ENCODE measurements at regions not wholly inside any gene's neighbourhood (a gene's known extent, or its start where the extent isn't known, plus 50 kb on each side); places are given as distances from the start of the nearest gene placed in this dataset.

- no peak for DNase-seq (ENCODE audit: low spot score)
Measured at GRCh38 chr12:31867292-31867691, 91.9 kb upstream of the RESF1 start.

- no peak for DNase-seq (ENCODE audit: low spot score)
Measured at GRCh38 chr12:31866523-31866922, 92.7 kb upstream of the RESF1 start.

GRCh38 chr12:31865023-31865422 is 94.2 kb upstream of the RESF1 start:
- DNase-seq (ENCODE audit: low spot score): no peak

- no peak for DNase-seq (ENCODE audit: low spot score)
Measured at GRCh38 chr12:31861360-31861759, 97.9 kb upstream of the RESF1 start.

GRCh38 chr12:31860401-31860800 is 98.8 kb upstream of the RESF1 start:
- DNase-seq (ENCODE audit: low spot score): no peak

- no peak for DNase-seq (ENCODE audit: low spot score)
Measured at GRCh38 chr12:31859232-31859977, 99.8 kb upstream of the RESF1 start.

- DNase-seq (ENCODE audit: low spot score): no peak
Measured at GRCh38 chr12:31855427-31855826, 103.8 kb upstream of the RESF1 start.

- DNase-seq (ENCODE audit: low spot score): no peak
Measured at GRCh38 chr12:31853977-31854376, 105.2 kb upstream of the RESF1 start.

GRCh38 chr12:31853520-31853919 is 105.7 kb upstream of the RESF1 start:
- DNase-seq (ENCODE audit: low spot score): no peak

GRCh38 chr12:31850268-31850667 is 108.9 kb upstream of the RESF1 start:
- DNase-seq (ENCODE audit: low spot score): no peak

GRCh38 chr12:31849090-31849687 is 110.0 kb upstream of the RESF1 start:
- no peak for DNase-seq (ENCODE audit: low spot score)

GRCh38 chr12:31846405-31846804 is 112.8 kb upstream of the RESF1 start:
- DNase-seq (ENCODE audit: low spot score): no peak

GRCh38 chr12:31845613-31846322 is 113.4 kb upstream of the RESF1 start:
- DNase-seq (ENCODE audit: low spot score): peak; percentile 7

GRCh38 chr12:31843398-31844095 is 114.7 kb upstream of the AMN1 start:
- no peak for DNase-seq (ENCODE audit: low spot score)

- DNase-seq (ENCODE audit: low spot score): no peak
Measured at GRCh38 chr12:31837913-31838312, 109.1 kb upstream of the AMN1 start.

- no peak for DNase-seq (ENCODE audit: low spot score)
Measured at GRCh38 chr12:31835276-31835882, 106.6 kb upstream of the AMN1 start.

GRCh38 chr12:31834150-31834549 is 105.3 kb upstream of the AMN1 start:
- DNase-seq (ENCODE audit: low spot score): no peak

GRCh38 chr12:31832740-31833729 is 104.2 kb upstream of the AMN1 start:
- no peak for DNase-seq (ENCODE audit: low spot score)

- no peak for DNase-seq (ENCODE audit: low spot score)
Measured at GRCh38 chr12:31828071-31828470, 99.2 kb upstream of the AMN1 start.

- no peak for DNase-seq (ENCODE audit: low spot score)
Measured at GRCh38 chr12:31822761-31823160, 93.9 kb upstream of the AMN1 start.

GRCh38 chr12:31821484-31821883 is 92.7 kb upstream of the AMN1 start:
- no peak for DNase-seq (ENCODE audit: low spot score)
